AG10803 (cell line): ENCODE measurements at regions not wholly inside any gene's neighbourhood (a gene's known extent, or its start where the extent isn't known, plus 50 kb on each side); places are given as distances from the start of the nearest gene placed in this dataset.

Experiments
- DNase-seq: peaks from one replicate; pipeline ENCODE4 v3.0.0; 2010; ENCODE audit warnings: low read depth
- H3K4me3 ChIP-seq: 2 replicates; pipeline ENCODE4 v1.5.1; 2011; ENCODE audit warnings: mild to moderate bottlenecking, low read length, control low read depth
- TF ChIP-seq, protein P1 (sequence below): conservative IDR thresholded peaks from 2 replicates; pipeline ENCODE4 v1.5.1; 2011; ENCODE audit warnings: mild to moderate bottlenecking, low read length, control low read depth, inconsistent platforms

GRCh38 chr1:115413621-115414020 lies 75.6 kb upstream of the NGF start:
- TF ChIP-seq, protein P1, sequence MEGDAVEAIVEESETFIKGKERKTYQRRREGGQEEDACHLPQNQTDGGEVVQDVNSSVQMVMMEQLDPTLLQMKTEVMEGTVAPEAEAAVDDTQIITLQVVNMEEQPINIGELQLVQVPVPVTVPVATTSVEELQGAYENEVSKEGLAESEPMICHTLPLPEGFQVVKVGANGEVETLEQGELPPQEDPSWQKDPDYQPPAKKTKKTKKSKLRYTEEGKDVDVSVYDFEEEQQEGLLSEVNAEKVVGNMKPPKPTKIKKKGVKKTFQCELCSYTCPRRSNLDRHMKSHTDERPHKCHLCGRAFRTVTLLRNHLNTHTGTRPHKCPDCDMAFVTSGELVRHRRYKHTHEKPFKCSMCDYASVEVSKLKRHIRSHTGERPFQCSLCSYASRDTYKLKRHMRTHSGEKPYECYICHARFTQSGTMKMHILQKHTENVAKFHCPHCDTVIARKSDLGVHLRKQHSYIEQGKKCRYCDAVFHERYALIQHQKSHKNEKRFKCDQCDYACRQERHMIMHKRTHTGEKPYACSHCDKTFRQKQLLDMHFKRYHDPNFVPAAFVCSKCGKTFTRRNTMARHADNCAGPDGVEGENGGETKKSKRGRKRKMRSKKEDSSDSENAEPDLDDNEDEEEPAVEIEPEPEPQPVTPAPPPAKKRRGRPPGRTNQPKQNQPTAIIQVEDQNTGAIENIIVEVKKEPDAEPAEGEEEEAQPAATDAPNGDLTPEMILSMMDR: no peak
- DNase-seq: no peak
- no peak overlapping the region for H3K4me3 ChIP-seq

DNA sequence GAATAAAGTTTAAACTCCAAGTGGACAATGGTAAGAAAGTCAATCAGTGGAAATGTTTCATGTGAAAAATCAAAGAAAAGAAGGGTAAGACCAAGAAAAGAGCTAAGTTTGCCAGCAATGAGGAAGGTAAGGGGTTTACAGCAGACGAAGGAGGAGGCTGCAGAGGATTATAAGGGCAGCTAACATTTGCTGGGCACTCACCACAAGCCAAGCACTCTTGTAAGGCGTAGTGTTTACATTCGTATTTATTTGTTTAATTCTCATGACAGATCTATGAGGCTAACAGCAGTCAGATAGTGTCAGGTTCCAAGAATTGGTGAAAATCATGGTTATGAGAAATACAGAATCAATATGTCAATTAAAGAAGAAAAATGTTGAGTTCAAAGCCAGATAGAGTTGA lies 75.2 kb upstream of the NGF start:
- TF ChIP-seq, protein P1: no peak
- no peak overlapping the region for H3K4me3 ChIP-seq
- no peak for DNase-seq

GRCh38 chr1:115412733-115413132 lies 74.7 kb upstream of the NGF start:
- DNase-seq: no peak
- TF ChIP-seq, protein P1: no peak
- H3K4me3 ChIP-seq: no peak overlapping the region

- DNase-seq: peak; percentile 26
- TF ChIP-seq, protein P1: no peak
- no peak overlapping the region for H3K4me3 ChIP-seq
Measured at GRCh38 chr1:115412286-115412685, 74.2 kb upstream of the NGF start.

DNA sequence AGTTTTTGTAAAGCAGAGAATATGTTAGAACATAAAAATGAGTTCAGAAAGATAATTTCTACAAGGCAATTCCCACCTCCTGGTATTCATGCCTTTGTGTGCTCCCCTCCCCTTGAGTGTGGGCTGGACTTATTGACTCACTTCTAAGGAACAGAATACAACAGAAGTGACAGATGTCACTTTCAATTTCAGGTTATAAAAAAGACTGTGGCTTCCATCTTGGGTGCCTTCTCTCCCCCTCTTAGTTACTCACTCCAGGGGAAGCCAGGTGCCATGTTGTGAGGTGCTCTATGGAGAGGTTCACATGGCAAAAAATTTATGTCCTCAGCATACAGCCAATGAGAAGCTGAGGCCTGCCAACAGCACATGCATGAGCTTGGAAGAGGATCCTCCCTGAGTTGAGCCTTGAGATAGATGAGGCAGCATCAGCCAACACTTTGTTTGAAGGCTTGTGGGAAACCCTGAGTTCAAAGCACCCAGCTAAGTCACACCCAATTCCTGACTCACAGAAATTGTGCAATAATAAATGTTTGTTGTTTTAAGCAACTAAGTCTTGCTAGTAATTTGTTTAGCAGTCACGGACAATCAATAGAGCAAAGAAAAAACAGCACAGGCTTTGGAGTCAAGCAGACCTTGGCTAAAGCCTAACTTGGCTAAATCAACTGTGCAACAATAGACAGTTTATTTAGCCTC lies 73.5 kb upstream of the NGF start:
- H3K4me3 ChIP-seq: no peak overlapping the region
- TF ChIP-seq, protein P1: no peak
- peak; percentile 86 for DNase-seq

DNA sequence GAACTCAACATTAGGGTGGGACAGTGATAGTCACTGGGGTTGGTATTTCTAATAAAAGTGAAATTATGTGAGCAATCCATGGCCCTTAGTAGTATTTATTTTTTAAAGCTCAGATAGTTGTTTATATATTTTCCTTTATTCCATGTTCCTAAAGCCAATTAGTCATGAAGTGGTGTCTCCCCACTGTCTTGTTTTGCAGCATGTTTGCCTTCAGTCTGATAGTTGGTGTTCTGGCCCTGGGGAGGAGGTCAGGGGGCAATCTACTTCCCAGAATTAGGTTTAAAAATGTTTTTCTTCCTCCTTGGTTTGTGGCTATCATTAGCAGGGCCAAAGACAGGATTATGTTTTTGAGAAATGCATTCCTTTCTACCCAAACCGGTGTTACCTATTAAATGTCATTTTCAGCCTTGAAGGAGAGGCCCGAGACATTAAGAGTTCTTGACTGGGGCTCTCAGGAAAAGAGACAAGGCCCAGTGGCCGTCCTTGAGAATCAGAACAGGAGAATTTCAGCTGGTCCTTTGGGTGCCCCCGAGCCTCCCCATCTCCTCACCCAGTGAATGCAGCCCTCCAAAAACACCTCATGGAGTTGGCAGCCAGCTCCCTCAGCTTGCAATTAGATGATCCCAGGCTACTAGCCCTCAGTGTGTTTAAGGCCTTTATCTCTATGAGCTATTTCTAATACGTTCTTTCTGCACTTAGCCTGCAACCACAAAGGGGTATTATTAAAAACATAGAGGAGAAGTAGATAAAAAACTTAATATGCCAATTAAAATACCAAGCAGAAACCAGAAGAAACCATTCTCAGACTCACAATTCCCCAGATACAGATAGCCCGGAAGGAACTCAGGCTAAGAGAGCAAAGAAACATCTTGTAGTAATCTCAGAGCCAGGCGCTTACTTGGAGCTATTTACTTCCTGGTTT lies 71.3 kb upstream of the NGF start:
- DNase-seq: peak; percentile 49
- H3K4me3 ChIP-seq: no peak overlapping the region
- TF ChIP-seq, protein P1: no peak
